PC-3 (cell line): ENCODE measurements at regions not wholly inside any gene's neighbourhood (a gene's known extent, or its start where the extent isn't known, plus 50 kb on each side); places are given as distances from the start of the nearest gene placed in this dataset.

Experiments used
- ATAC-seq: fragments of 200-7000 bp; cut with Tn5 transposase; 2 replicates; pipeline ENCODE4 v1.9.1; 2020; ENCODE audit warnings: mild to moderate bottlenecking, moderate library complexity
- BruUV-seq: library from RNA; stranded (reverse); fragments of 400-500 nt; replicated peaks from 2 replicates; lab custom pipeline; 2021; lab: Mats Ljungman, UMichigan
- CTCF ChIA-PET: fragments of 300-600 bp; sonication (Branson Sonifier 250); formaldehyde crosslinking; loops from one replicate; lab custom pipeline; 2022; ENCODE audit warnings: antibody characterized with exemption; lab: Charles Lee
- POLR2A ChIA-PET: fragments of 300-600 bp; sonication (Branson Sonifier 250); formaldehyde crosslinking; loops from one replicate; lab custom pipeline; 2022; ENCODE audit warnings: antibody characterized with exemption; ENCODE audit not compliant: unreplicated experiment; lab: Charles Lee
- DNase-seq: peaks from one replicate; pipeline ENCODE4 v3.0.0-alpha.2; 2015
- H2AFZ ChIP-seq: fragments of 300-600 bp; sonication (generic); 2 replicates; pipeline ENCODE4 v1.6.0; 2016; ENCODE audit warnings: antibody characterized with exemption, low read length
- H3F3A ChIP-seq: fragments of 300-600 bp; sonication (generic); one replicate; pipeline ENCODE4 v1.6.0; 2017; ENCODE audit warnings: antibody characterized with exemption, low read length, control low read depth, mild to moderate bottlenecking; ENCODE audit not compliant: unreplicated experiment
- H3K27ac ChIP-seq: fragments of 300-600 bp; sonication (generic); 2 replicates; pipeline ENCODE4 v1.5.1; 2016; ENCODE audit warnings: mild to moderate bottlenecking, low read length
- H3K27me3 ChIP-seq: fragments of 300-600 bp; sonication (generic); 2 replicates; pipeline ENCODE4 v1.6.1; 2016; ENCODE audit warnings: low read length, mixed read lengths
- H3K36me3 ChIP-seq: fragments of 300-600 bp; sonication (generic); 2 replicates; pipeline ENCODE4 v1.6.1; 2016; ENCODE audit warnings: low read depth, mixed run types, low read length, mixed read lengths
- H3K4me1 ChIP-seq: fragments of 300-600 bp; sonication (generic); 2 replicates; pipeline ENCODE4 v1.5.1; 2016; ENCODE audit warnings: low read length; ENCODE audit not compliant: insufficient read depth
- H3K4me2 ChIP-seq: fragments of 300-600 bp; sonication (generic); 2 replicates; pipeline ENCODE4 v1.6.0; 2016; ENCODE audit warnings: low read length
- H3K4me3 ChIP-seq: fragments of 300-600 bp; sonication (generic); 2 replicates; pipeline ENCODE4 v1.5.1; 2016; ENCODE audit warnings: mild to moderate bottlenecking, low read length, mixed read lengths
- H3K79me2 ChIP-seq: fragments of 300-600 bp; sonication (generic); 2 replicates; pipeline ENCODE4 v1.6.1; 2017; ENCODE audit warnings: low read length, mixed read lengths
- H3K9ac ChIP-seq: fragments of 300-600 bp; sonication (generic); 2 replicates; pipeline ENCODE4 v1.6.0; 2016; ENCODE audit warnings: mild to moderate bottlenecking, low read length
- H3K9me2 ChIP-seq: fragments of 300-600 bp; sonication (generic); replicated peaks from 2 replicates; pipeline ENCODE4 v1.6.1; 2016; ENCODE audit warnings: mixed run types, low read length, mixed read lengths
- H3K9me3 ChIP-seq: fragments of 300-600 bp; sonication (generic); 2 replicates; pipeline ENCODE4 v1.6.1; 2016; ENCODE audit warnings: low read length, mixed read lengths
- H4K20me1 ChIP-seq: fragments of 300-600 bp; sonication (generic); 2 replicates; pipeline ENCODE4 v1.6.1; 2016; ENCODE audit warnings: low read length, mixed read lengths
- CTCF ChIP-seq: fragments of 300-600 bp; sonication (generic); conservative IDR thresholded peaks from 2 replicates; pipeline ENCODE4 v1.5.1; 2017; ENCODE audit warnings: antibody characterized with exemption, low read depth, mild to moderate bottlenecking, low read length
- EZH2 ChIP-seq: fragments of 300-600 bp; sonication (generic); IDR thresholded peaks from one replicate; pipeline ENCODE4 v1.6.1; 2017; ENCODE audit warnings: antibody characterized with exemption, mild to moderate bottlenecking, low read length; ENCODE audit not compliant: unreplicated experiment
- EZH2phosphoT487 ChIP-seq: fragments of 300-600 bp; sonication (generic); IDR thresholded peaks from 2 replicates; pipeline ENCODE4 v1.6.1; 2018; ENCODE audit warnings: mild to moderate bottlenecking, antibody characterized with exemption, low read length, borderline replicate concordance
- intact Hi-C: fragments of 100-400 bp; cut with micrococcal nuclease; formaldehyde crosslinking; loops from 2 replicates; pipeline ENCODE4 v1.9.0; 2023

GRCh38 chr18:78713069-78713468, 266.5 kb upstream of the SALL3 start:
- BruUV-seq, result no TSS peak
- TF ChIP-seq EZH2phosphoT487 (no peak), CTCF (no peak), EZH2 (no peak)
- ChIA-PET CTCF (no interaction called here), POLR2A (no interaction called here)
- Histone ChIP-seq H3K27me3 (peaks cover 33% of the 10 kb centered on the region), H3F3A (no peaks in the 10 kb centered on the region), H3K36me3 (no peaks in the 10 kb centered on the region), H3K4me1 (no peaks in the 10 kb centered on the region), H3K9me2 (no peaks in the 10 kb centered on the region), H3K79me2 (no peaks in the 10 kb centered on the region), H3K9ac (no peak overlapping the region), H2AFZ (no peak overlapping the region), H4K20me1 (no peaks in the 10 kb centered on the region), H3K4me3 (no peak overlapping the region), H3K27ac (no peak overlapping the region), H3K4me2 (no peak overlapping the region), H3K9me3 (0 out of 2 replicates have a peak, but pooled peaks cover 7% of the 10 kb centered on the region)
- ATAC-seq (no peak), DNase-seq (no peak)
- intact Hi-C loops, result no loop called here

GRCh38 chr18:78713726-78714125, 265.9 kb upstream of the SALL3 start:
- BruUV-seq, result no TSS peak
- Histone ChIP-seq H3K27ac (no peak overlapping the region), H3K79me2 (no peaks in the 10 kb centered on the region), H4K20me1 (no peaks in the 10 kb centered on the region), H3K9ac (no peak overlapping the region), H2AFZ (no peak overlapping the region), H3K9me3 (0 out of 2 replicates have a peak, but pooled peaks cover under 1% of the 10 kb centered on the region), H3K4me1 (no peaks in the 10 kb centered on the region), H3K4me3 (no peak overlapping the region), H3K27me3 (peaks cover 29% of the 10 kb centered on the region), H3K36me3 (no peaks in the 10 kb centered on the region), H3K4me2 (no peak overlapping the region), H3K9me2 (no peaks in the 10 kb centered on the region), H3F3A (no peaks in the 10 kb centered on the region)
- ATAC-seq (no peak), DNase-seq (no peak)
- TF ChIP-seq EZH2 (no peak), EZH2phosphoT487 (no peak), CTCF (no peak)
- intact Hi-C loops, result no loop called here
- POLR2A ChIA-PET, result no interaction called here
- CTCF ChIA-PET, result no interaction called here

- Histone ChIP-seq H2AFZ (no peak overlapping the region), H3K9me2 (no peaks in the 10 kb centered on the region), H3K27me3 (peaks cover 50% of the 10 kb centered on the region), H3K4me2 (no peak overlapping the region), H3K79me2 (no peaks in the 10 kb centered on the region), H3K9me3 (no peaks in the 10 kb centered on the region), H3F3A (no peaks in the 10 kb centered on the region), H3K4me3 (no peak overlapping the region), H4K20me1 (no peaks in the 10 kb centered on the region), H3K9ac (no peak overlapping the region), H3K36me3 (no peaks in the 10 kb centered on the region), H3K27ac (no peak overlapping the region), H3K4me1 (no peaks in the 10 kb centered on the region)
- ATAC-seq (no peak), DNase-seq (no peak)
- BruUV-seq, result no TSS peak
- no peak for TF ChIP-seq EZH2phosphoT487
- TF ChIP-seq CTCF, result no peak
- TF ChIP-seq EZH2, result no peak
- intact Hi-C loops, result no loop called here
- ChIA-PET POLR2A (no interaction called here), CTCF (no interaction called here)
These were observed 263.6 kb upstream of the SALL3 start for GRCh38 chr18:78716022-78716421.
